ENCODE measurements at regions not wholly inside any gene's neighbourhood (a gene's known extent, or its start where the extent isn't known, plus 50 kb on each side); places are given as distances from the start of the nearest gene placed in this dataset.
A peak's percentile ranks its signal among the peaks of the same experiment; 100 is the strongest.

- DNase-seq (ENCODE audit: low read depth), result no peak
Observed at GRCh38 chr10:91035650-91036292, 114.9 kb upstream of the ANKRD1 start.

DNA sequence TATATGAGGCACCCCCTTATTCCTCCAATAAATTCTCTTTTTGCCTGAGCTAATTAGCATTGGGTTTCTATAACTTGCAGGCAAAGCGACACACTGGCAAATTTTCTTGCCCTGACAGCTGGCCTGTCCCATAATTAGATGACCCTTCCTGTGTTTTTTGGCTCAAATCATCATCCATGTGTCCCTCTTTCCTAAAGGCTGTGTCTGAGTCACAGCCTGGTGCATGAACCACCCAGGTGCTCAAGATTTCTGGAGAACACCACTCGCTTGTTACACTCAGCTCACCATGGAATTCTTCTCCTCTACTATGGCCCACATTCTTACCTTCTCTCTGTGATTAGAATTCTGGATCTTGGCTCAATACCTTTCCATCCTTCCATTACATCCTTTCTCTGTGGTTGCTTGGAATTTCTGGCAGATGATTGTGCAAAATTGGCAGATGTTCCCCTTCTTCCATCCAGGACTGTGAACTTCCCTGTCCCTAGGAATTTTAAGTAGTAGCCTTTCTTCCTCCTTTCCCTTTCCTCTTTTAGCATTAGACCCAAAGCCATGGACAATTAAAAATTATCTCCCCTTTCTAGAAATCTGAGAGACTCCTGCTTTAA lies 116.0 kb upstream of the ANKRD1 start:
- DNase-seq (ENCODE audit: low read depth), result peak; percentile 52

- no peak for DNase-seq (ENCODE audit: low read depth)
Observed at GRCh38 chr10:91038971-91039370, 118.1 kb upstream of the ANKRD1 start.

DNA sequence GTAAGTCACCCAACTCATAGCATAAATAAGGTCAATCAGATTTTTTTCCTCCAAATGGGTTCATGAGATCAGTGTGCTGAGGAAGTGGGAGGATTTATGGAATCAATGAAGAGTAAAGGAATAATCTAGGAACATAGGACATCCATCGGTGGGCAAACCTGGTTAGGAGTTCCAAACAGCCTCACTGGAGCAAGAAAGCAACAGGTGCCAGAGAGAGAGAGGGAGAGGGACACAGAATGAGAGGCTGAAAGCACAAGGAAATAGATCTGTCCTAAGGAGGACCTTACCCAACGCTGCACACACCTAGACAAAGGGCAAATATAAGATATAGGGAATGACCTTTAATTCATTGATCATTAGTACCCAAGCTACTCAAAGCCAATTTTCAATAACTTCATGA lies 119.5 kb upstream of the ANKRD1 start:
- no peak for DNase-seq (ENCODE audit: low read depth)

GRCh38 chr10:91042069-91042468 lies 121.2 kb upstream of the ANKRD1 start:
- peak; percentile 27 for DNase-seq (ENCODE audit: low read depth)

GRCh38 chr10:91043173-91043910 lies 122.5 kb upstream of the ANKRD1 start:
- peak; percentile 46 for DNase-seq (ENCODE audit: low read depth)

GRCh38 chr10:91046869-91047268 lies 126.0 kb upstream of the ANKRD1 start:
- DNase-seq (ENCODE audit: low read depth), result no peak

DNA sequence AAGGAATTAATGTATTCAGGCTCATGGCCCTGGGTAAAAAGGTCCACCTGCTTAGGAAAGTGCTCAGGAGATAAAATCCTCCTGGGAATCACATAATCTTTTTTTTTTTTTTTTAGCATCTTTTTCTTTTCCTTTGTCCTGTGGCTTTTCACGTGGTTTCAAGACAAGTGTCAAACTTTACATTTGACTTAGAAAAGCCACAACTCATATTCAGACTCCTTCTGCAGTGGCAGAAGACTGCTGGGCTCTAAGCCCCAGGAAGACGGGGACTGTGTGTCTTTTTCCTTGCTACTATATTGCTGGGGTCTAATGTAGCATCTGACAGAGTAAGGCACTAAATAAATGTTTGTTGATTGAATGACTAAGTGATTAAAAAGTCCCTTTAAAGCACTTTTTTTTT lies 127.5 kb upstream of the ANKRD1 start:
- no peak for DNase-seq (ENCODE audit: low read depth)

- no peak for DNase-seq (ENCODE audit: low read depth)
Observed at GRCh38 chr10:91049296-91049987, 128.6 kb upstream of the ANKRD1 start.

- DNase-seq (ENCODE audit: low read depth), result peak; percentile 19
Observed at GRCh38 chr10:91049988-91050360, 129.1 kb upstream of the ANKRD1 start.

DNA sequence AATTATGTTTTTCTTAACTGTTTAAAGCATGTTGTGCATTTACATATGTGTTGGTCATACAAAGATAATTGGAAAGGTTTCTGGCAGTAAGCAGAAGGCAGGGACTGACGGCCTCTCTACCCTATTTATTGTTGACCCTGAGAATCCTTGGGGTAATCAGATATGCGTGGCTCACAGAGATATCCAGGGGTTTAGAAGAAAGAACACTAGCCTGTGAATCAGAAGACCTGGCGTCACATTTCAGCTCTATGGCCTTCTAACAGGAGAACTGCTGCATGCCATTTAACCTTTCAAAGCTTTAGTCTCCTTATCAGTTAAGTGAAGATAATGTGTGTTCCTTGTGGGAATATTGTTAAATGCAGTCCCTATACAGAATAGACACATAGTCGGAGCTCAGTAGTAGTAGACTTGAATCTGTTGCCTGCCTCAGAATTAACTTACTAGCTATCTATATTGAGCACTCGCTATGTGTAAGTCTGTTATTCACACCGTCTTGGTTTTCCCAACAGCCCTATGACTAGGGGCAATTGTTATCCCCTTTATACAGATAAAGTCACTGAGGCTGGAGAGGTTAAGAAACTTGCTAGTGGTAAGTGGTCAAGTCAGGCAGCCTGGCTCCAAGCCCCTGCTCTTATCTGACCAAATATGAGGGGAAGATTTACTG lies 129.6 kb upstream of the ANKRD1 start:
- peak; percentile 27 for DNase-seq (ENCODE audit: low read depth)

- DNase-seq (ENCODE audit: low read depth), result no peak
Observed at GRCh38 chr10:91051829-91052228, 130.9 kb upstream of the ANKRD1 start.

DNA sequence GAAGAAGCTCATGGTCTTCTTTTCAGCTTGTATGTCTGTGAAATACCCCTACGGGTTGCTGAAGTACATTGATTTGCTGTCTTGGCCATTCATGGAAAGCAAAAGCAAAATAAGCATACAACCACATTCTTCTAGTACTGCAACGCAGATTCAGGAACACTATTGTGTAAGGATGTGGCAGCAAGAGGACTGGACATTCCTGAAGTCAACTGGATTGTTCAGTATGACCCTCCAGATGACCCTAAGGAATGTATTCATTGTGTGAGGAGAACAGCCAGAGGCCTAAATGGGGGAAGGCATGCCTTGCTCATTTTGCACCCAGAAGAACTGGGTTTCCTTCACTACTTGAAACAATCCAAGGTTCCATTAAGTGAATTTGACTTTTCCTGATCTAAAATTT lies 133.4 kb upstream of the ANKRD1 start:
- DNase-seq (ENCODE audit: low read depth), result peak; percentile 29

DNA sequence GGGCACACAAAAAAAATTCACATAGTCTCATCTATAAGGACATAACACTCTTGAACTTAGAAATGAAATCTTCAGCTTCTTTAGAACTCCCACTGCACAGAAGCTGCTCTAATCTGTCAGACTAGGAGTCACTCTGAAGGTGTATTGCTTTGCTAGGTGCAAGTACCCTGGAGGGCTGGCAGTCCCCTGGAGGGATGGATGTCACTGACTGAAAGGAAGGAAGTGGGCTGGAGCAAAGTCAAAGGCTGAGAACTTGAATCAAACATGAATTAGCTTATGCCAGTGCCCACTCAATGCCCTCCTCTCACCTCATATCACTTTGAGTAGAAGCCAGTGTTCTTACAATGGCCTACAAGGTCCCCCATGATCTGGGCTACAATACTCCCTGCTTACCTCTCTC lies 140.3 kb upstream of the ANKRD1 start:
- no peak for DNase-seq (ENCODE audit: low read depth)

GRCh38 chr10:91061608-91062007 lies 140.7 kb upstream of the ANKRD1 start:
- peak; percentile 50 for DNase-seq (ENCODE audit: low read depth)

DNA sequence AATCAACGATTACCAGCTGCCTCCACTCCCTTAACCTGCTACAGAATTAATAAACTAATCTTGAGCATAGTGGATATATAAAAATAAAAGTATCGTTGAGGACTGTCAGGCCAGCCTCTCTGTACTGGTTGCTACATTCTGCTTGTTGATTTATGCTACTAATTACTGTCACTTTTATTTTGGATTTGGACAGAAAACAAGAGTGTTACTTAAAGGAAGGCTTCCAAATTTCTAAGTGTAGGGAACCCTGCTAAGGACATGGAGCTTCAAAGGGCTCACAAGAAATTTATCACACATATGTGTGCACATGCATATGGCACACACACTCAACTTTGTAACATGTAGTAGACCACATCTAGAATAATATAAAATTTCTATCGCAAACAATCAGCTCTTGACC lies 141.2 kb upstream of the ANKRD1 start:
- DNase-seq (ENCODE audit: low read depth), result no peak

DNA sequence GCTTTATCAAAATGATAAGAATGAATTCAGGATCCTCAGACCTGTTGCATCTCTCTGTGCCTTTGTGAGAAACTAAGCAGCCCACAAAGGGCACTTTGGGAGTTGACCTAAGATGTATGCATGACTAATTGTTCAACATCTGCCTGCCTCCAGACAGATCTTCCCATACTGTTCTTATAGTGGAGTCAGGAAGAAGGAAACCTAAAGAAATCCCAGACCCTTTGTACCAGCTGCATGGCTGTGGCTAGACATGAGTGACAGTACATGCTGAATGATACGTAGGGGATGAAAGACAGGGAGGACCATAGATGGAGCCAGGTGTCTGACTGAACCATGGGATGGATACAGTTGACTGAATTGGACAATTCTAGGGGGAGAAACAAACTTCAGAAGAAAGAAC lies 148.7 kb upstream of the PCGF5 start:
- no peak for DNase-seq (ENCODE audit: low read depth)

- no peak for DNase-seq (ENCODE audit: low read depth)
Observed at GRCh38 chr10:91073286-91073979, 147.0 kb upstream of the PCGF5 start.

DNA sequence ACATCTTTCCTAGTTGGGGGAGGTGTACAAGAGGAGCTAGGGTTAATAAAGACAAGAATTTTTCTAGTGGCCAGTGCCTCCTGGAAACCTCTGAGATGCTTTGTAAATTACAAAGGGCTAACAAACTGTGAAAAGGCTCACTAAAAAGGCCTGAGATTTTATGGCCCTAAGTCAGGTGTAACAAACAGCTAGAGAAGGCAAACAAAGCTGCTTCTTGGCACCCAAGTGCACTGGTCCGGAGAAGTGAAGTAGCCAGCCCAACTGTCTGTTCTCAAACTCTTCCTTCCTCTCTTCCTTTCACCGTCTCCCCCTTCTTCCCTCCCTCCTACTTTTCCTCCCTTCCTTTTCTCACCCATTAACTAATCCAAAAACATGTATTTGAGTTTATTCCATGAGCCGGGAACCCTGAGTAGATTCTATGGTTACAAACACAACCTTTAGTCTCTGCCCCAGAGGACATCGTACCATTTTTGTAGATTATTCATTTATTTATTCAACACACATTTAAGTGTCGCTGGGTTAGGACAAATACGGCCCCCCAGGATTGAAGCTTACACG lies 143.4 kb upstream of the PCGF5 start:
- no peak for DNase-seq (ENCODE audit: low read depth)

- peak; percentile 53 for DNase-seq (ENCODE audit: low read depth)
Observed at GRCh38 chr10:91077549-91078071, 142.9 kb upstream of the PCGF5 start.

GRCh38 chr10:91080776-91081175 lies 139.7 kb upstream of the PCGF5 start:
- no peak for DNase-seq (ENCODE audit: low read depth)

Data from LHCN-M2 (cell line).